Neural cell (in vitro differentiated cells): ENCODE measurements at regions not wholly inside any gene's neighbourhood (a gene's known extent, or its start where the extent isn't known, plus 50 kb on each side); places are given as distances from the start of the nearest gene placed in this dataset.

Experiments used
- H2AFZ ChIP-seq: fragments of 200-600, 300-800 bp; sonication (generic), shearing (Covaris generic); 2 replicates; pipeline ENCODE4 v1.6.0; 2014; ENCODE audit warnings: low read depth, mild to moderate bottlenecking, antibody characterized with exemption, low read length, moderate library complexity
- H3F3A ChIP-seq: fragments of 200-600 bp; shearing (Covaris generic); 2 replicates; pipeline ENCODE4 v1.6.1; 2016; ENCODE audit warnings: mild to moderate bottlenecking, moderate library complexity, mixed read lengths, antibody characterized with exemption, low read length; ENCODE audit not compliant: insufficient read depth, poor library complexity, severe bottlenecking
- H3K27ac ChIP-seq: fragments of 200-600, 300-800 bp; sonication (generic), shearing (Covaris generic); 2 replicates; pipeline ENCODE4 v1.5.1; 2014; ENCODE audit warnings: mild to moderate bottlenecking, low read length, moderate library complexity
- H3K27me3 ChIP-seq: fragments of 300-800, 200-600 bp; sonication (generic), shearing (Covaris generic); 2 replicates; pipeline ENCODE4 v1.6.0; 2014; ENCODE audit warnings: mild to moderate bottlenecking, low read depth, low read length, moderate library complexity; ENCODE audit not compliant: insufficient read depth
- H3K36me3 ChIP-seq: fragments of 300-800, 200-600 bp; sonication (generic), shearing (Covaris generic); 2 replicates; pipeline ENCODE4 v1.5.1; 2014; ENCODE audit warnings: mild to moderate bottlenecking, antibody characterized with exemption, low read length, moderate library complexity; ENCODE audit not compliant: insufficient read depth
- H3K4me2 ChIP-seq: fragments of 300-800, 200-600 bp; sonication (generic), shearing (Covaris generic); 2 replicates; pipeline ENCODE4 v1.6.0; 2014; ENCODE audit warnings: mild to moderate bottlenecking, low read length
- H3K4me3 ChIP-seq: fragments of 300-800, 200-600 bp; sonication (generic), shearing (Covaris generic); 2 replicates; pipeline ENCODE4 v1.5.1; 2014; ENCODE audit warnings: mild to moderate bottlenecking, low read length, moderate library complexity
- H3K79me2 ChIP-seq: fragments of 200-600 bp; shearing (Covaris generic); replicated peaks from 2 replicates; pipeline ENCODE4 v1.6.0; 2014; ENCODE audit warnings: mild to moderate bottlenecking, low read length, moderate library complexity; ENCODE audit not compliant: insufficient read depth
- H3K9ac ChIP-seq: fragments of 300-800, 200-600 bp; sonication (generic), shearing (Covaris generic); 2 replicates; pipeline ENCODE4 v1.6.1; 2016; ENCODE audit warnings: mild to moderate bottlenecking, low read length, mixed read lengths
- H3K9me2 ChIP-seq: fragments of 200-600 bp; shearing (Covaris generic); 2 replicates; pipeline ENCODE4 v1.6.1; 2016; ENCODE audit warnings: mild to moderate bottlenecking, low read length, mixed read lengths; ENCODE audit not compliant: insufficient read depth
- H3K9me3 ChIP-seq: fragments of 200-600, 300-800 bp; sonication (generic), shearing (Covaris generic); 2 replicates; pipeline ENCODE4 v1.6.1; 2016; ENCODE audit warnings: mild to moderate bottlenecking, mixed run types, low read length, moderate library complexity, mixed read lengths
- H4K20me1 ChIP-seq: fragments of 200-600 bp; shearing (Covaris generic); 2 replicates; pipeline ENCODE4 v1.6.1; 2016; ENCODE audit warnings: mild to moderate bottlenecking, mixed run types; ENCODE audit not compliant: insufficient read depth
- CTCF ChIP-seq: fragments of 450-650 bp; IDR thresholded peaks from 2 replicates; pipeline ENCODE4 v1.5.1; 2014; ENCODE audit warnings: antibody characterized with exemption, mild to moderate bottlenecking, moderate library complexity; ENCODE audit not compliant: poor library complexity, severe bottlenecking
- EP300 ChIP-seq: fragments of 450-650 bp; conservative IDR thresholded peaks from 2 replicates; pipeline ENCODE4 v1.6.1; 2014; ENCODE audit warnings: antibody characterized with exemption, mild to moderate bottlenecking, moderate library complexity; ENCODE audit not compliant: poor library complexity, severe bottlenecking
- EZH2 ChIP-seq: fragments of 200-600, 300-800 bp; shearing (Covaris generic), sonication (generic); IDR thresholded peaks from 2 replicates; pipeline ENCODE4 v1.6.1; 2014; ENCODE audit warnings: antibody characterized with exemption, low read length, borderline replicate concordance, mild to moderate bottlenecking; ENCODE audit not compliant: insufficient read depth, poor library complexity, severe bottlenecking
- MXI1 ChIP-seq: fragments of 450-650 bp; conservative IDR thresholded peaks from 2 replicates; pipeline ENCODE4 v1.6.1; 2014; ENCODE audit warnings: antibody characterized with exemption, mild to moderate bottlenecking; ENCODE audit not compliant: poor library complexity, severe bottlenecking
- POLR2AphosphoS5 ChIP-seq: IDR thresholded peaks from 2 replicates; pipeline ENCODE4 v1.6.1; 2012
- RAD21 ChIP-seq: fragments of 450-650 bp; conservative IDR thresholded peaks from 2 replicates; pipeline ENCODE4 v1.6.1; 2014; ENCODE audit warnings: antibody characterized with exemption, mild to moderate bottlenecking, moderate library complexity
- SMC3 ChIP-seq: fragments of 450-650 bp; conservative IDR thresholded peaks from 2 replicates; pipeline ENCODE4 v1.6.1; 2014; ENCODE audit warnings: antibody characterized with exemption, mild to moderate bottlenecking, moderate library complexity; ENCODE audit not compliant: poor library complexity
- TAF1 ChIP-seq: IDR thresholded peaks from 2 replicates; pipeline ENCODE4 v1.6.1; 2012; ENCODE audit warnings: low read depth
- TF ChIP-seq, protein P1 (sequence below): IDR thresholded peaks from 2 replicates; pipeline ENCODE4 v1.6.1; 2012; ENCODE audit warnings: borderline replicate concordance

GRCh38 chr10:60459701-60460457, 70.2 kb upstream of the ANK3 start:
- H4K20me1 ChIP-seq: no peaks in the 10 kb centered on the region
- H3K27me3 ChIP-seq: no peaks in the 10 kb centered on the region
- no peaks in the 10 kb centered on the region for H3K9me3 ChIP-seq
- H3K36me3 ChIP-seq: no peaks in the 10 kb centered on the region
- H3K27ac ChIP-seq: peak overlapping the region; percentile 81
- peak overlapping the region; percentile 38 for H3K4me3 ChIP-seq
- no peak overlapping the region for H3K4me2 ChIP-seq
- no peaks in the 10 kb centered on the region for H3F3A ChIP-seq
- TF ChIP-seq TAF1 (no peak), MXI1 (no peak), SMC3 (no peak), RAD21 (no peak), EP300 (no peak), POLR2AphosphoS5 (no peak), CTCF (no peak), EZH2 (no peak)
- TF ChIP-seq, protein P1, sequence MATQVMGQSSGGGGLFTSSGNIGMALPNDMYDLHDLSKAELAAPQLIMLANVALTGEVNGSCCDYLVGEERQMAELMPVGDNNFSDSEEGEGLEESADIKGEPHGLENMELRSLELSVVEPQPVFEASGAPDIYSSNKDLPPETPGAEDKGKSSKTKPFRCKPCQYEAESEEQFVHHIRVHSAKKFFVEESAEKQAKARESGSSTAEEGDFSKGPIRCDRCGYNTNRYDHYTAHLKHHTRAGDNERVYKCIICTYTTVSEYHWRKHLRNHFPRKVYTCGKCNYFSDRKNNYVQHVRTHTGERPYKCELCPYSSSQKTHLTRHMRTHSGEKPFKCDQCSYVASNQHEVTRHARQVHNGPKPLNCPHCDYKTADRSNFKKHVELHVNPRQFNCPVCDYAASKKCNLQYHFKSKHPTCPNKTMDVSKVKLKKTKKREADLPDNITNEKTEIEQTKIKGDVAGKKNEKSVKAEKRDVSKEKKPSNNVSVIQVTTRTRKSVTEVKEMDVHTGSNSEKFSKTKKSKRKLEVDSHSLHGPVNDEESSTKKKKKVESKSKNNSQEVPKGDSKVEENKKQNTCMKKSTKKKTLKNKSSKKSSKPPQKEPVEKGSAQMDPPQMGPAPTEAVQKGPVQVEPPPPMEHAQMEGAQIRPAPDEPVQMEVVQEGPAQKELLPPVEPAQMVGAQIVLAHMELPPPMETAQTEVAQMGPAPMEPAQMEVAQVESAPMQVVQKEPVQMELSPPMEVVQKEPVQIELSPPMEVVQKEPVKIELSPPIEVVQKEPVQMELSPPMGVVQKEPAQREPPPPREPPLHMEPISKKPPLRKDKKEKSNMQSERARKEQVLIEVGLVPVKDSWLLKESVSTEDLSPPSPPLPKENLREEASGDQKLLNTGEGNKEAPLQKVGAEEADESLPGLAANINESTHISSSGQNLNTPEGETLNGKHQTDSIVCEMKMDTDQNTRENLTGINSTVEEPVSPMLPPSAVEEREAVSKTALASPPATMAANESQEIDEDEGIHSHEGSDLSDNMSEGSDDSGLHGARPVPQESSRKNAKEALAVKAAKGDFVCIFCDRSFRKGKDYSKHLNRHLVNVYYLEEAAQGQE: no peak
- no peak overlapping the region for H2AFZ ChIP-seq
- no peaks in the 10 kb centered on the region for H3K9me2 ChIP-seq
- no peak overlapping the region for H3K9ac ChIP-seq
- H3K79me2 ChIP-seq: peaks cover 26% of the 10 kb centered on the region

DNA sequence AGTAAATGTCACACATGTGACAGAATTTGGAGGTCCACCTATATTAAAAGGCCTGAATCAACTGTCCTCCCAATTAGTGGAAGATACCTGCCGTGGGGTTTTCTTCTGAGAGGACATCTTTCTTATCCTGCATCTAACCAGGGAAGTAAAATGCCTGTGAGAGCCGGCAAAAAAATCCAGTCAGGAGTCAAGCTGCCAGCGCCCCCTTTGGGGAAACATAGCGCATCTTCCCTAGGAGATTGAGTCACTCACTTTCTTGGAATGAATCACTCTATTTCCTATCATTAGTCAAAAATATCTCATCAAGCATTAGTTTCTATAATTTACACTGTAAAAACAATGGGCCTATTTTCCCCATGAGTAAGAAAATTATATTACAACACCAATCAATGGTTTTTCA, 66.4 kb upstream of the ANK3 start:
- H3K36me3 ChIP-seq: no peaks in the 10 kb centered on the region
- H3K4me3 ChIP-seq: no peak overlapping the region
- peaks cover 18% of the 10 kb centered on the region for H3K79me2 ChIP-seq
- H2AFZ ChIP-seq: no peak overlapping the region
- no peaks in the 10 kb centered on the region for H3K27me3 ChIP-seq
- H4K20me1 ChIP-seq: peaks cover 2% of the 10 kb centered on the region
- no peaks in the 10 kb centered on the region for H3F3A ChIP-seq
- H3K9ac ChIP-seq: no peak overlapping the region
- no peaks in the 10 kb centered on the region for H3K9me3 ChIP-seq
- TF ChIP-seq CTCF: no peak
- no peak for TF ChIP-seq MXI1
- no peak for TF ChIP-seq TAF1
- TF ChIP-seq SMC3: no peak
- TF ChIP-seq, protein P1: no peak
- no peak for TF ChIP-seq EZH2
- TF ChIP-seq EP300: no peak
- no peak for TF ChIP-seq RAD21
- no peak for TF ChIP-seq POLR2AphosphoS5
- H3K9me2 ChIP-seq: no peaks in the 10 kb centered on the region
- no peak overlapping the region for H3K4me2 ChIP-seq
- H3K27ac ChIP-seq: no peak overlapping the region
